ENCODE measurements at regions not wholly inside any gene's neighbourhood (a gene's known extent, or its start where the extent isn't known, plus 50 kb on each side); places are given as distances from the start of the nearest gene placed in this dataset.

DNA sequence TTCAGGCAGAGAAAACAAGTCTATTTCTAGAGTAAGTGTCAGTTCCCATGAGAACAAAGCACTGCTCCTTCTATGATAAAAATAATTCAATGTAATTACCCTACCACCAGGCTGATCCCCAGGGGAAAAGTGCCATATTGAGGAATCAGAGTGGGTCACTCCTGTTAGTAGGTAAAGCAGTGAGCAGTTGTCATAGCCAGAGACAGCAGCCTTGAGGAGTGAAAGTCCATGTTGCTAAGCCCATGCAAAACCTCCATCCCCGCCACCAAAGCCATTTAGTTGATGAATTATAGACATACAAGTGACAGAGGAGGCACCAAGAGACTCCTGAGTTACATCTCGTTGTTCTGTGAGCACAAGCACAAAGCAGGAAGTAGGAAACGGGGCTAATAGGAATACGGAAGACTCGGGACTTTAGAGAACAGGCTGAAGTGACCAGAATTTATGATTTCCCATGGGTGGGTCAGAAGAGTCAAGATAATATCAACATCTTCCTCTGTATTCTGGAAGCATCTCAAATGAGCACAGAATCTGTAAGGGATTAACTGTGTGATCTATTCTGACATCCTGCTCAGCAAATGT is 197.9 kb downstream of the MAFB start:
- DNase-seq (ENCODE audit: low spot score), result no peak

DNA sequence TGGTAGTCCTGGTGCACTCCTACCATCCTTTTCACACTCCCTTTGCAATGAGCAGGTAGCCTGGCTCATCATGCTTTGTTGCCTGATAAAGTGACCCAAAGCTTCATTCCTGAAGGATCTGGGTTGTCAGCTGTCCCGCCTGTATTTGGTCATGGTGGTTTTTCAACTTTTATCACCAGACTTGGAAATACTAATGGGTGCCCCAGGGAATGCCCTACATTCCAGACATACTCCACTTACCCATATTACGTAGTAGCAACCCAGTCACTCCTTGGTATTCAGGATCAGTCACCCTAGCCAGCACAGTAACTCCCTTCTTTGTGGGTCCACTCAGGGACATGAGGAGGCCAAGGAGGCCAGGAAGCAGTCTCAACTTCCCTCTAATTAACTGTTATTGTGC is 199.2 kb downstream of the MAFB start:
- DNase-seq (ENCODE audit: low spot score), result no peak

DNA sequence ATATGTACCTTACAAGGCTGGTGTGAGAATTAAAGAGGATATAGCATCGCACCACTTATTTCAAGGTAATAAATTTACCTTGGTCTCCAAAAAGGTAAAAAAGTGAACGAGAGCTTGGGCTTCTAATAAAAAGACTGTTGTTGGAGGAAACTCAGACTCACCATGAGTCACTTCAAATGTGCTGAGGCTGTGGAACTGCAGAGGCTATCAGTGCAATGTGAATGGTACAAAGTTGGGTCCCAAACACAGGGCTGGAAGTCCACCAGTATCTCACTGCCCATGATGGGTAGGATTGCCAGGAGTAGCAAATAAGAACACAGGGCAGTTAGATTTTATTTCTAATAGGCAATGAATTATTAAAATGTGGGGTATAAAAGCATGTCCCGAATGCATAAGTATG is 200.6 kb downstream of the MAFB start:
- no peak for DNase-seq (ENCODE audit: low spot score)

DNA sequence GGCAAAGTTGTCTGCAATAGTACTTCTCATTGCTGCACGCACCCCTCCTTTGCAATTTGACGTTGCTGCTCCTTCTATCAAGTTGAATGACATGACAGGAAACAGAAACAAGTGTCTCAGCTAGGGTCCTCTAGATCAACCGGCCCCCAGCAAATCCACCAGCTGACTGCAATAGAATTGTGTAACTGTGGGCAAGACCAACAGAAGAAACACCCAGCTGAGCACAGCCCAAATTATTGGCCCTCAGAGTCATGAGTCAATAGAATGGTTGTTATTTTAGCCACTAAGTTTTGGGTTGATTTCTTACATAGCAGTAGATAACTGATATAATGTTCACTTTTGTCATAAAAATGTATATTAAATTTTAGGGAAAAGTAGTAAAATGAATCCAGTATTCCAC is 202.7 kb downstream of the MAFB start:
- no peak for DNase-seq (ENCODE audit: low spot score)

DNA sequence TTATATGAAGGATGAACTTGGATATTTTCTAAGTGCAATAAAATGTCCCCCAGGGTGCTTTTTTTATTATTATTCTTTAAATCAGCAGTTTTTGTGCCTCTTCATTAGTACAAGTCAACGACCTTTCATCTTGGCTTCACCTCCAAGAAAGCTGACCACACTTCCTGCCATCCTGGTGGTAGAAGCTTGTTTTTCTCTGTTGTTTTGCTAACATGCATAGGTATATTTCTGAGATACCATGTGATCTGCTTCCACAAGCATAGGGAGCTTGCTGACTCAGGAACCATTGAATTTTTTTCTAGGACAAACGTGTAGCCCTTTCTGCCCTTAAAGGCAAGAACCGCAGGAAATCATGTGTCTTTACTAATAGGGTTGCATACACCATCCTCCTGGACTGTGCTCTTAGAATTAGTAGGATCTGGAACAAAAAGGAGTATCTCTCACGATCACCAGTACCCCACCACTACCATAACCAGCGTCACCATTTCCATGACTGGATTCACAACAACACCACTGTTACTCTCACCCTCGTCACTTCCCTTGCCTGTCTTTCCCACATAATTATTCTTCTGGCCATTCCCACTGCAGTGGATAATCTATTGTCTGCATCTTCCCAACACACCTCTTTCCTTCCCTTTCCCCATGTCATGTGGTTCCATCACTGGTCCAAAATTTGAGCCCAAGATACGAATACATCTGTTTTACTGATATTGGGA is 207.1 kb downstream of the MAFB start:
- DNase-seq (ENCODE audit: low spot score), result no peak

DNA sequence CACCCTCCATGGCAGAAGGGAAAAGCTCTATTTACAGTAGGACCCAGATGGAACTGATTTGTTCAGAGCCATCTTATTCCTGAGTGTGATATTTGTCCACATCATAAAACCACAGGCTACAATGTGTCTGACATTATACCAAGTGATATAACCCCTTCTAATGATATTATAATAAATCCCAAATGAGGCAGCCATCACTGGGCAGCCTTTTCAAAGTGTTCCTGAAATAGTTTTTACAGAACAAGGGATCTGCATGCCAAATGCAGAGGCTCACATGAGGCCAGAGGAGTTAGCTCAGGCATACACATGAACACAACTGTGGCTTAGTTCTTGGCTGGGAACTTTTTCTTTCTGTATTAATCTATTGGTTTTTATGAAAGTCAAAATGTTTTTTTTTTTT is 207.7 kb downstream of the MAFB start:
- no peak for DNase-seq (ENCODE audit: low spot score)

DNA sequence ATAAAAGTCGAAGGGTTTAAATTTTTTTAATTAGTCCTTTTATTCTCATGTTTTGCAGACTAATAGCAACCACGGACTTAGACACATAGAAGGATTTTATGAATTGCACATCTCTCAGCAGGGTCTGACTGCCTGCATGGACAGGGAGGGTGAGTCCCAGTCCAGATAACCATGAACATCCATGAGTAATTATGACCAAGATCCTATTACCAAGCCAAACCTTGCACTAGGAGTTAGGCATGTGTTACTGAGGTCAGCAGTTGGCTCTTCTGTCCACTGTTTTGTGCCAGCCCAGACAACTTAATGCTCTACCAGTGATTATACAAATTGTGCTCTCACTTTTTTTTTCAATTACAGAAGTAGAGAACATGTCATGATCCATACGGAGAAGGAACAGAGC is 211.2 kb downstream of the MAFB start:
- DNase-seq (ENCODE audit: low spot score), result no peak

DNA sequence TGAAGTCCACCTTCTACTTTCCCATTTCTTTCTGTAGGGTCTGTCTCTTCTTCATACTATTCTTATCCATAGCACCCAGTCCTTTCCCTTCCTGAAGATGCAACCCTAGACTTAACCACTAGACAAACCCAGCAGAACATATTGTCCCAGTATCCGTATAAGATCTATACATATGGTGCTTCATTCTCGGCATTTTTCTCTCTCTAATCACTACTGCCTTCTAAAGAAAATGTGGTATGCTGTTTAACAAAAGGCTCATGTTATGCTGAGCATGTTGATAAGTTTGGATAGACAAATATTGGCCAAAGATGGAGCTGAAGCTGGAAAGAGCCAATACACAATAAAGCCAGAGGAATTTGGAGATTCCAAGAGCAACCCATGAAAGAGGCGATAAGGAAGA is 212.6 kb downstream of the MAFB start:
- no peak for DNase-seq (ENCODE audit: low spot score)

DNA sequence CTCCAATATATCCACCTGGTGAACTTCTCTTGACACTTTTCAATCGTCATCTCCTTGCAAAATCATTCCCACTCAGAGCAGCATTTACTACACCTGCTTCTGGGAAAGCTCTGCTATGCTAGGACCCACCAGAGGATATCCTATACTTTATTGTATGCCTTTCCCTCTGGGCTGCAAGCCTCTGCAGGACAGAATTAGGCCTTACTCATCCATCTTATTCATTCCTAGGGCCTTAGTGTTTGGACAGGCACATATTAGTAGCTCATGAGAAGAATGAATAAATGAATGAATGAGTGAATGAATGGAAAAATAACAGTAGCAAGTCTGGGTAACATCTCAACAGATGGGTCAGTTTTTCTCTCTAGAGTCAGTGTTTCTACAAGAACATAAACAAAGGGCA is 216.1 kb downstream of the MAFB start:
- no peak for DNase-seq (ENCODE audit: low spot score)

DNA sequence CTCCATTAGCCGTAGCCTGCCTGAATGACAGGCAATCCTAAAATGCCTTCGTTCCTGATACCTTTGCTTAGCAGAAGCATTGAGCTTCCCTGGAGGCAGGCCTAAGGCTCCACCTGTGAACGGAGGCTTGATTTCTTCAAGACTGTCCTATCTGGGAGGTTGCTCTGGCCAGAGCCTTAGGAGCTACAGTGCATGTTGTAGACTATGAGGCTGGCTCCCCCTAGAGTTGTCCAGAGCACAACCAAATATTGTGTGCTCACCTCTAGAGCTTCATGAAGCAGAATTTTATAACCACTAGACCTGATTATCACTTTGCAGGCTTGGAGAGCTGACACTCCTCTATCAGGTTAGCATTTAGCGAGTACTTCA is 217.8 kb downstream of the MAFB start:
- peak; percentile 3 for DNase-seq (ENCODE audit: low spot score)

DNA sequence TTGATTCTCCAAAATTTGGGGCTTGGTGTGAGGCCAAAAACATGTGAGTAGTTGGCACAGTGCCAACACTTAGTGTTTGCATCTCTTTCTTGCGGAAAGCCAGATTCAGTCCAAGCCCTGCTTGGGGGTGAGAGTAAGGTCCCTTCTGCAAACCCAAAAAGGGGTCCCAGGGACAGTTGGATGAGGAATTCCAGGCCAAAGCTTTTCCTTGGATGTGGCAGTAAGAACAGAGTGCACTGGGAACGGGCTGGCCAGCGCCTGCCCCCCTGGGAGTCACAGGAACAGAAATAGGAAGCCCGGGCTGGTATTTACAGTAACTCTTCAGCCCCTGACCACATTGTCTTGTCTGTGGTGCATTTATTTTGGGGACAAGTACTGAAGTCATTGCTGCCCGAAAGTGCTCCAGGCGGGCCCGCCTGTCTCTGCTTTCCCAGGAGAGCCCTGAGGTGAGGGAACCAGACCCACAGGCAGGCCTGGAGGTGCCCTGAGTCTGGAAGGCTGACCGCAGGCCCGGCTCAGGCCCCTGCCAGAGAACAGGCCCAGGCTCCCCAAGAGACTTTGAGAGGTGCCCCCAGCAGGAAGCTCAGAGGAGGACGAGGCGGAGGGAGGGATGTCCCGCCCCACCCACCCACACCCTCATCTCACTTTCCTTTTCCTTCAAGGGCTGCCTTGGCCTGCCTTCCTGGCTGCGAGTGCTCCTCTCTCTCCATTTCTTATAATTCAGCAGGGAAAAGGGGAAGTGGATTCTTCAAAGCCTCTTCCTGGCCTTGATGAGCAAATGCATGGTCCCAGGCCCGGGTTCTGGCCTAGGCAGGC is 218.4 kb downstream of the MAFB start:
- DNase-seq (ENCODE audit: low spot score), result no peak

DNA sequence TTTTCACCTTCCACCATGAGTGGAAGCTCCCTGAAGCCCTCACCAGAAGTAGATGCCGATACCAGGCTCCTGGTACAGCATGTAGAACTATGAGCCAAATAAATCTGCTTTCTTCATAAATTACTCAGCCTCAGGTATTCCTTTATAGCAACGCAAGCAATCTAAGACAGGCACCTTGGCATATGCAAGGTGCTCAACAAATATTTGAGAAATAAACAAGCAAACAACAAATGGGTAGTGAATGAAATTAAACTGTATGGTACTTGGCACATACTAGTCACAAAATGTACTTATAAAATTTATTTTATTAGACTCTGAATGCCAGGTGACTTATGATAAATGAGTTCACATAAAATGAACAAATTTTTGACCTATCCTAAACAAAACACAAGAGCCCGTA is 220.3 kb downstream of the MAFB start:
- no peak for DNase-seq (ENCODE audit: low spot score)

DNA sequence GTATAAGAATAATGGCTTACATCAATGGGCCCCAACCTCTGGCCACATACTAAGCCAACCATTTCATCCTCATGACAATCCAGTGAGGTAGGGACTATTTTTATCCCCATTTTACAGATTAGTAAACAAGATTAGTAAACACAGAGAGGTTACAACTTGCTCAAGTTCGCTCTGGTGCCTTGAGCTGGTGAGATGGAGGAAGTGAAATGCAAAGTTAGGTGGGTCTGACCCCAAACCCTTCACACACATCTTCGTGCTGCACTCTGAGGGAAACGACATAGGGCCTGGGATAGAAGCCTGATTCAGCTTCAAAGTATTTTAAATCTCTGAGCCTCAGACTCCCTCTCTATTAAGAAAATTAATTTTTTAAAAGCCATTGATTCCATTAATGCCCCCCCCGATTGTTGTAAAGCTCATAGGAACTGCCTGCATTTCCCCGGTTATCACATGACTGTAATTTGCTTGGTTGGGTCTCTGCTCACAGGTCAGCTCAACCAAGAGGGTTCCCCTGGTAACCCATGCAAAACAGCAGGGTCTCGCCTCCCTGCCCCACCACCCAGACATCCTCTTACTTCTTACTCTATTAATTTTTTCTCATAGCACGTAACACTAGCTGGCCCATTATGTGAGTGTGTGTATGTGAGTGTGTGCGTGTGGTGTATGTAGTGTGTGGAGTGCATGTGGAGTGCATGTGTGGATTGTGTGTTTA is 221.2 kb downstream of the MAFB start:
- no peak for DNase-seq (ENCODE audit: low spot score)

DNA sequence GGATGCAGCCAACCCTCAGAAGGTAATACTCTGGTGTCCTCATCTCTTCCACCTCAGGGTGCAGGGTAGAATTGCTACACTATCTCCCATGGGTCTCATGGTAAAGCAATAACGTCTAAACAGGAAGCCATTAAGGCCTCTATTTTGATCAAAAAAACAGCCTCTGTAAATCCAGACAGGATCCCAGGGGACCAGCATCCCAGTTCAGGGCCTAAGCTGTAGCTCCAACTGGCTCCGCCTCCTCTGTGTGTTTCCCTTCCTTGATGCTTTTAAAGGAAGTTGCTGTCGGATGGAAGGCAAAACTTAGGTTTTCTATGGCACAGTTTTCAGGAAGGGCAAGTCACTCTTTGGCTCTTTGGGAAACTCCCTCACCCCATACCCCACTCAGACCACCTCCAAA is 222.0 kb downstream of the MAFB start:
- DNase-seq (ENCODE audit: low spot score), result no peak

DNA sequence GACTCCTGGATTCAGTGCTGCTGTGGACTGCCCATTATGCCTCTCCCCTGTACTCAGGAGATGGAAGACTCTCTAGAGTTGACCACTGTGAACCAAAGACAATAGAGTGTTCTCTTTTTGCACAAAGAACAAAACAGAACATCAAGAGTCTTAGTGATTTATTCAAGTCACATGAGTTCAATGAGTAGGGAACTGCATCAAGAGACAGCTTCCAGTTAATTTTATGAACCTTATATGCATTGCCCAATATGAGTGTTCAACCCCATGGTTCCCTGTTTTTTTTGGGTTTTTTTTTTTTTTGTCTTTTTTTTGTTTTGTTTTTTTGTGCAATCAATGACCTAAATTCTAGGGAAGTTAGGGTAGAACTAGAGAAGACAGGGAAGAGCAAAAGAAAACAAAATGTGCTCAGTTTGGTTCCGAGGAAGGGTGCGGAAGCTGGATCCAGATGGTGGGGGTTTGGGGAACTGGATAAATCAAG is 224.3 kb downstream of the MAFB start:
- DNase-seq (ENCODE audit: low spot score), result no peak

DNA sequence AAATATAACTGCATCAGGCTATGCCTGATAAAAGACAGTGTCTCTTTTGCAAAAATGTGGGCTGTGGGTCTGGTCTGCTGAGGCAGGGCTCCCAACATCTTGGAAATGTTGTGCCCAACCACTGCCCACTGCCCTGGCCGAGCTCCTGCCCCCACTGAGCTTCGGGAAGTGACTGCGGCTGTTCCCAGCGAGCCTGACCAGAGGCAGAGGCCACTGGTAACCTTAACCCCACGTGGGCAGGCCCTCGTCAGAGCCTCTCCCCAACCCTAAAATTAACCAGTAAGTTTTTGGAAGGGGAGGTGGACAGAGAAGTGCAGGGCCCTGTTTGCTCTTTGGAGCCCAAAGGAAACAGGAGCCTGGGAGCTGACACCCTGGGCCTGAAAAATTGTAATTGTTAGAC is 225.9 kb downstream of the MAFB start:
- no peak for DNase-seq (ENCODE audit: low spot score)

DNA sequence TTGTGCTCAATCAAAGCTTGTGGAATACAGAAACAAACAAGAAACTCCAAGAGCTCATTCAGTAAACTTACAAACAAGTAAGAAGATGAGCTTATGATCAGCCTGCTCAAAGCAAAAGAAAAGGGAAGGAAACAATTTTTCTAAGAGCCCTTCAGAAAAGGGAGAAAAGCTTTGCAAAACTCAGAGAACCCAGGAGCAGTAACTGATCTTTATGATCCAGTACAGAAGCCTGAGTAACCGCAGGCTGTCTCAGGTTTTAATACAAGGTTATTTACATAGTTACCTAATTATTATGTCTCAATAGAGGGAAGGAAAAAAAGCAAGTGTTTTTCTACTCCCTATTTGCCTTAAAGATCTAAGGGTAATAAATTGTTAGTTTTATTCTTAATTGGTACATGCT is 226.5 kb downstream of the MAFB start:
- DNase-seq (ENCODE audit: low spot score), result no peak

DNA sequence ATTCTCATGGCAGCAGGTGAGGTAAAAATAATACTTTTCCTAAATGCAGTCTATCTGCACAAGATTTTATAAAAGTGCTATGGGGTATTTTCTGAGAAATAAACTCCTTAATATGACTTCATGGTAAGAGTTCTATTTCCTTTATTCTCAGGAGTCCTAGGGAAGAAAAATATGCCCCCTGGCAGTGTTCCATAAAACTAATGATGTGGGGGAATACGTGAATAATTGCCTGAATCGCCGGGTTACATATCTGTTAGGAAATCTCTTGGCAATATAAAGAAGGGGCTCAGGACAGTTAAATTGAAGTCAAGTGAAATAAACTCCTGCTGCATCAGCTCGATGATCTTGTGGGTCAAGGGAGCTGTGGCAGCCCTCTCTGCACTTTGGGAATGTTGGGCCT is 229.7 kb downstream of the MAFB start:
- DNase-seq (ENCODE audit: low spot score), result no peak

DNA sequence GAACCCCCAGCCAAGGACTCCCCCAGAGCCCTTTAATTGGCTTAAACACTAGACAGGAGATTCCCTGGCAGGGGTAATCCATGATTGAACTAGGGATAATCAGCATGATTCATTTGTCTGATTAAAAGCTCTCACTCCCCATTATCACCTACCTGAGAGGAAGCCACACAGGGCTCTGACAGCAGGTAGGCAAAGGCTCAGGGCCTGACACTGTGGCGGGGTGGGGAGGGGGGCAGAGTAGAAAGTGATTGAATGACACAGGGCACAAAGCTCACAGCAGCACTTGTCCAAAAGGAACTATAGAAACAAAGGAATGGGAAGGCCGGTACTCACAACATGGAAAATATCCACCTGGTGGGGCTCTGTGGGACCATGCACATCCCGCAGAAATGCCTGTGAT is 231.6 kb downstream of the MAFB start:
- DNase-seq (ENCODE audit: low spot score), result no peak

DNA sequence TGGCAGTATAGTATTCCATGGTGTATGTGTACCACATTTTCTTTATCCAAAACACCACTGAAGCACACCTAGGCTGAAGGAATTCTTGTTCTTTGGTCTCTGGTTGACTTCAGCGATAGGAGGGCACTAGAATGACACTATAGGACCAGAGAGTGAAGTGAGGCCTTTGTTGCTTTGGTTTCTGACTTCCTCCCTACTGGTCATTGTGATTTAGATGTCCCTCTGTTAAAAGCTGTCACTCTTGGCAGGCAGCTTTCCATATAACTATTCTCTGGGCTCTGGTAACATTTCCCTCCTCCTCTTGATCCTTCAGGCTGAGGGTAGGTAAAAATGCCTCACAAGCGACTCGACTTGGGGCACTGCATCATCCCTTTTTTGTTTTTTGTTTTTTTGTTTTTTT is 236.3 kb downstream of the MAFB start:
- no peak for DNase-seq (ENCODE audit: low spot score)

DNA sequence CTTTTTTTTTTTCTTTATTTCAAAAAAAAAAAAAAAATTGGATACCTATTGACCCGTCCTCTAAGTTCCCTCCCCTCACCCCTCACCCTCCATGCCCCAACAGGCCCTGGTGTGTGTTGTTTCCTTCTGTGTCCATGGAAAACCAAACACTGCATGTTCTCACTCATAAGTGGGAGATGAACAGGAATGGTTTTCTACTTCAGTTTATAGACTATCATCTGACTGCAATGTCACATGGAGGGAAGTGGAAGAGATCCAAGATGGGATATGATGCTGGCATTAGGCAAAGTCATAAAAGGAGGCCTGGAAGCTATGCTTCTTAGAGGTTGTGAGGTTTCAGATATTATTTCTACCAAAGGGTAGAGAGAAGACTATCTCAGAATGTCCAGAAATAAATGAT is 237.5 kb downstream of the MAFB start:
- no peak for DNase-seq (ENCODE audit: low spot score)

DNA sequence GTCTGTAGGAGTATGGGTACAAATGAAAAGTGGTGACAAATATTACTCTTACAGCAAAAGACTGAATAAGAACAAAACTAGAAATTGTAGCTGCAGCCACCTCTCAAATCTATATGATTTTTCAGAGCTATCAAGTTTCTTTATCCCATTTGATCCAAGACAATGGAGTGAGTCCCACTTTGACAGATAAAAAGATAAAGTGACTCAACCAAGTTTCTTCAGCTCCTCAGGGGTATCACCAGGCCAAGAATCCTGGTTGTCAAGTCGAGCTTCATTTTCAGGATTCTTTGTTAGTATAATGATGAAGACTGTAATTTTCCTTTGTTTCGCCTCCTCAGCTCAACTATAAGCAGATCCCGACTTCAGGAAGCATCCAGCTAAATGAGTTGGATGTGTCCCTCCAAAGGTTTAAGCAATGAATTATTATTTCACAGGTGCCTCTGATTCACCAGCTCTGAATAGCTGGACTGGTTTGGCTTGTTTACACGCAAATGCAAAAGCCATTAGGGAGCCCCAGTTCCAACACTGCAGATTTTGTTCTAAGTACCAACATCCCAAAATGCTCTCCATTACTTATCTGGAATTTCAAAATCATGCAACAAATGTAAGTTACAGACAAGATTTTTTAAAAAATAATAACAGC is 238.9 kb downstream of the MAFB start:
- no peak for DNase-seq (ENCODE audit: low spot score)

Measured in cerebellar cortex (tissue), 1 donor.